Left hindlimb (tissue), 1 donor: ENCODE measurements at regions not wholly inside any gene's neighbourhood (a gene's known extent, or its start where the extent isn't known, plus 50 kb on each side); places are given as distances from the start of the nearest gene placed in this dataset.
"Not testable (repeated sequence)": the region's sequence is repeated elsewhere in the genome, so short reads cannot be mapped to it uniquely, and the experiment has no call there.

Experiments used
- DNase-seq: peaks from one replicate; pipeline ENCODE4 v3.0.0-alpha.2; 2018

GRCh38 chr17:72563952-72564351 is 443.1 kb downstream of the SOX9 start:
- DNase-seq = no peak

GRCh38 chr17:72565006-72565405 is 444.2 kb downstream of the SOX9 start:
- no peak for DNase-seq

GRCh38 chr17:72565758-72566157 is 444.9 kb downstream of the SOX9 start:
- no peak for DNase-seq

- no peak for DNase-seq
Observed at GRCh38 chr17:72566671-72567484, 446.1 kb downstream of the SOX9 start.

- DNase-seq = no peak
Observed at GRCh38 chr17:72567774-72568173, 447.0 kb downstream of the SOX9 start.

- no peak for DNase-seq
Observed at GRCh38 chr17:72569148-72569946, 448.5 kb downstream of the SOX9 start.

GRCh38 chr17:72571813-72572396 is 451.1 kb downstream of the SOX9 start:
- DNase-seq = no peak

GRCh38 chr17:72572604-72573491 is 452.0 kb downstream of the SOX9 start:
- no peak for DNase-seq

- DNase-seq = not testable (repeated sequence)
Observed at GRCh38 chr17:72573492-72573801, 452.6 kb downstream of the SOX9 start.

GRCh38 chr17:72574675-72575510 is 454.1 kb downstream of the SOX9 start:
- no peak for DNase-seq

GRCh38 chr17:72575542-72576233 is 454.9 kb downstream of the SOX9 start:
- DNase-seq = no peak

- DNase-seq = no peak
Observed at GRCh38 chr17:72576289-72576759, 455.5 kb downstream of the SOX9 start.

GRCh38 chr17:72578817-72579470 is 458.1 kb downstream of the SOX9 start:
- no peak for DNase-seq

- no peak for DNase-seq
Observed at GRCh38 chr17:72579990-72580320, 459.1 kb downstream of the SOX9 start.

- DNase-seq = no peak
Observed at GRCh38 chr17:72580321-72581127, 459.7 kb downstream of the SOX9 start.

- no peak for DNase-seq
Observed at GRCh38 chr17:72587156-72587555, 466.3 kb downstream of the SOX9 start.

- no peak for DNase-seq
Observed at GRCh38 chr17:72587773-72588511, 467.1 kb downstream of the SOX9 start.

- no peak for DNase-seq
Observed at GRCh38 chr17:72588561-72588960, 467.7 kb downstream of the SOX9 start.

- no peak for DNase-seq
Observed at GRCh38 chr17:72588961-72589360, 468.1 kb downstream of the SOX9 start.
